Fibroblast of pulmonary artery (primary cell): ENCODE measurements at regions not wholly inside any gene's neighbourhood (a gene's known extent, or its start where the extent isn't known, plus 50 kb on each side); places are given as distances from the start of the nearest gene placed in this dataset.
"Not testable (repeated sequence)": the region's sequence is repeated elsewhere in the genome, so short reads cannot be mapped to it uniquely, and the experiment has no call there.

ENCODE experiments used
- DNase-seq: peaks from one replicate; pipeline ENCODE4 v3.0.0-alpha.2; 2010; ENCODE audit warnings: low read depth
- H3K4me3 ChIP-seq: replicated peaks from 2 replicates; pipeline ENCODE4 v1.5.1; 2011; ENCODE audit warnings: low read depth, mild to moderate bottlenecking, control low read depth, low read length, moderate library complexity
- TF ChIP-seq, protein P1 (sequence below): IDR thresholded peaks from 2 replicates; pipeline ENCODE4 v1.5.1; 2011; ENCODE audit warnings: mild to moderate bottlenecking, control low read depth, low read length, inconsistent platforms; ENCODE audit errors: missing control alignments

DNA sequence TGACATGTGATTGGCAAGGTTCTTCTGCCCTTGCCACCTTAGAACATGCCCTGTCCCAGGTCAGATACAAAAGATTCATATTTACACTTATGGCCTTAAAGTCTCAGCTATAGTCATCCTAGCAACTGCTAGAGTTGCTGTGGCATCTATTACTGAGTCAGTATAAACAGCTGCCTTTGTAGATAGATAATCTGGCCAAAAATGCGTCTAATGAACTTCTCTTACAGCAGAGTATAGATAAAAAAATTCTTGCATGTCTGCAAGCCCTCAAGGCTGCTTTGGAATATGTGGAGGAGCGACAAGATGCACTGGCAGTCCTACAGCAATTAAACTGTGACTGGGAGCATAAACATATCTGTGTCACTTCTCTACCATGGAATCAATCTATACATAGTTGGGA lies 1209.7 kb upstream of the PABPC4L start:
- TF ChIP-seq, protein P1, sequence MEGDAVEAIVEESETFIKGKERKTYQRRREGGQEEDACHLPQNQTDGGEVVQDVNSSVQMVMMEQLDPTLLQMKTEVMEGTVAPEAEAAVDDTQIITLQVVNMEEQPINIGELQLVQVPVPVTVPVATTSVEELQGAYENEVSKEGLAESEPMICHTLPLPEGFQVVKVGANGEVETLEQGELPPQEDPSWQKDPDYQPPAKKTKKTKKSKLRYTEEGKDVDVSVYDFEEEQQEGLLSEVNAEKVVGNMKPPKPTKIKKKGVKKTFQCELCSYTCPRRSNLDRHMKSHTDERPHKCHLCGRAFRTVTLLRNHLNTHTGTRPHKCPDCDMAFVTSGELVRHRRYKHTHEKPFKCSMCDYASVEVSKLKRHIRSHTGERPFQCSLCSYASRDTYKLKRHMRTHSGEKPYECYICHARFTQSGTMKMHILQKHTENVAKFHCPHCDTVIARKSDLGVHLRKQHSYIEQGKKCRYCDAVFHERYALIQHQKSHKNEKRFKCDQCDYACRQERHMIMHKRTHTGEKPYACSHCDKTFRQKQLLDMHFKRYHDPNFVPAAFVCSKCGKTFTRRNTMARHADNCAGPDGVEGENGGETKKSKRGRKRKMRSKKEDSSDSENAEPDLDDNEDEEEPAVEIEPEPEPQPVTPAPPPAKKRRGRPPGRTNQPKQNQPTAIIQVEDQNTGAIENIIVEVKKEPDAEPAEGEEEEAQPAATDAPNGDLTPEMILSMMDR, result no peak
- H3K4me3 ChIP-seq, result no peak overlapping the region
- DNase-seq, result no peak

DNA sequence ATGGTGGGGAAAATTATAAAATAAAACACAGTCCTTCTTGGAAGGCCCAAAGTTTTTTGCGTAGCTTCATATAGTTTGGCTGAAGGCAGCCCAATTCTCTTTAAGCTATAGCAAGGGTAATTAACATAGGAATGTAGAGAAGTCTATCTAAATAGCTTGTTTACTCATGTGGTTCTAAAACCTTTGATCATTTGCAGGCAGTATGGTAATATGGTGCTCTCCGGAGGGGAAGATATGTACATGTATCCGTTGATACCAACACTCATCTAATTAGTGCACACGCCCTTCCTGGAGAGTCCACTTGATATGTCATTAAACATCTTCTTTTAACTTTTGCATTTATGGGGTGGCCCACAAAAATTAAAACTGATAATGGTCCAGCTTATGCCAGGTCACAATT lies 1207.7 kb upstream of the PABPC4L start:
- not testable (repeated sequence) for H3K4me3 ChIP-seq, DNase-seq

DNA sequence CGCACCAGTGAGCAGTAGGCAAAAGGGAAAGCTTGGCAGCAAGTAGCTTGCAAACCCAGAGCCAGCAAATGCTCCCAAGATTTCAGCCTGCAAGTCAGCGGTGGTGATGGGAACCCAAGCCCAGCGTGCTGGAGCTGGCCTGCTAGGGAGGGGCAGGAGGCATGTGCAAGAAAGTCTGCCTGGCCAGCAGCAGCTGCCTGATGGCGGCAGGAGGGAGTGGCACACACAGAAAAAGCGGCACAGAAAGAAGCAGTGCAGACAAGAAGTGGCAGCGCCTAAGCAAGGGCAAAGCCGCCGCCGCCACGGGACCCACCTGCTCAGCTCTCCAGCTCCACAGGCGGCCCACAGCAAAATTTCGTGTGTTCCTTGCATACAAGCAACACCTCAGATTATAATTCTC lies 1206.5 kb upstream of the PABPC4L start:
- TF ChIP-seq, protein P1, result no peak
- no peak overlapping the region for H3K4me3 ChIP-seq
- no peak for DNase-seq

DNA sequence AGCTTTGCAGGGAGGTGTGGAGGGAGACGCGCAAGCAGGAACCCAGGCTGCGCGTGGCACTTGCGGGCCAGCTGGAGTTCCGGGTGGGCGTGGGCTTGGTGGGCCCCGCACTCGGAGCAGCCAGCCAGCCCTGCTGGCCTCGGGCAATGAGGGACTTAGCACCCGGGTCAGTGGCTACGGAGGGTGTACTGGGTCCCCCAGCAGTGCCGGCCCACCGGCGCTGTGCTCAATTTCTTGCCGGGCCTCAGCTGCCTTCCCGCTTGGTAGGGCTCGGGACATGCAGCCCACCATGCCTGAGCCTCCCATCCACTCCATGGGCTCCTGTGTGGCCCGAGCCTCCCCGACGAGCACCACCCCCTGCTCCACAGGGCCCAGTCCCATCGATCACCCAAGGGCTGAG lies 1205.0 kb upstream of the PABPC4L start:
- H3K4me3 ChIP-seq, DNase-seq: not testable (repeated sequence)

DNA sequence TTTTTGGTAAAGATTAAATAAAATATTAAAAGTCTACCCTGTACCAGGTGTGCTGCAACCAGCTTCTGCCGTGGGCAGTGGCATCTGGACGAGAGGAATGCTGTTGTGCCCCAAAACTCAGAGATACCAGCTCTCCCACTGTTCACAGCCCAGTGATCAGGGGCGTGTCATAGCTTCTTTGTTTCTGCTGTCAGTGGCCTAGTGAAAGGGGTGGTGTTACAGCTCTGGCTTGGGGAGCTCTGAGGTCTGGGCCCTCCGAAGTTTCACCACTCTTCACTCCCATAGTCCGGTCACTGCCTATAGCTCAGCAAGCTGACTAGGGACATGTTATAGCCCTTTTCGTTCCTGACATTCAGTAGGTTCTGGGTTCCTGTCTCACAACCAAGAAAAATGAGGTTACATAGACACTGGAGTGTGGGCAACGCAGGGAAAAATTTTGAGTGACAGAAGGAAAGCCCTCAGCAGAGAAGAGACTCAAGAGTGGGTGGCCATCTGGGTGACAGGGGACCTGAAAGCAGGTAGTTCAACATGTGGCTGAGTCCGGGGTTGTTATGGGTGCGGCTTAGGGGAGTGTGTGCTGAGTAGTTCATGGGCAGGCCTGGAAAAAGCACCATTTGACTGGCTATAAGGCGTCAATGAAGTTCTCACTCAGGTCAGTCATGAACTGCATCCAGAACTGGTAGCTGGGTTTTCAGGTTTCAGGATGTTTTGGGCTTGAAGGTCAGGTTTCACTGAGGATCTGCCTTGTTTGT lies 1184.4 kb upstream of the PABPC4L start:
- no peak overlapping the region for H3K4me3 ChIP-seq
- DNase-seq, result no peak
- TF ChIP-seq, protein P1, result no peak

DNA sequence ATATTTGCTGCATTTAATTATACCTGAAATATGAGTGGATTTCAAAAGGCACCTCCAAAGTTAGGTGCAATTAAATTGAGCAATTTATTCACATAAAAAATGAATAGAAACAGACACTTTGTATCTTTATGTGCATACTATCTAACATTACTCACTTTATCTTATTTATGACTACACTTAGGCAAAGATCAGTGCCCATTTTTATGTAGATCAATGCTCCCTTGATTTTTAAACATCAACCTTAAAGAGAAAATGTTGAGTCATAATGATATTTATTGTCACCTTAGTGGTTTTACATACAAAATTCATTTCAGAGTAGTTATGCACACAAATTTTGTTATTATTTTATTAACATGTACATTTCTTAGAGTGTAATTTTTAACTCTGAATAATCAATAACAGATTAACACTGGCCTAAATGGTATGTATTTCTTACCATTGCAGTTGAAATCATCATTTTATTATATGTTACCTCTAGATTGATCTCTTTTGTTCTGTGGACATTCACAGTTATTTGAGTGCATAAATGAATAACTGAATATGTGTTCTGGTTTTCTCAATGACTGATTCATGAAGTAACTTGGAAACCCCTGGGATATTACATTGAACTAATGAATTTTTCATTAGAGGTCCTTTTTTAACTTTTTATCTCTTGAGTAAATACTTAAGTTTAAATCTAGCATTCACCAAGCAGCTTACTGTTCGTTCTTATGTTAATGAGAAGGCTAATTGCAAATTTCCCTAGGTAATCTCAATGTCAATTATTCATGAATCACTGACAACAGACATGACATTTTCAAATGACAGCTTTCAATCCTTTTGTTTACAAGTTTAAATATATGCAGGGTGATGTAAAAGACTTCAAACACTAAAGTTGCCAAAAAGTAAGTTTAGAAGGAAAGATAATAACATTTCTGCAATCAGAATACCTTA lies 1182.0 kb upstream of the PABPC4L start:
- TF ChIP-seq, protein P1, result no peak
- H3K4me3 ChIP-seq, result no peak overlapping the region
- no peak for DNase-seq

DNA sequence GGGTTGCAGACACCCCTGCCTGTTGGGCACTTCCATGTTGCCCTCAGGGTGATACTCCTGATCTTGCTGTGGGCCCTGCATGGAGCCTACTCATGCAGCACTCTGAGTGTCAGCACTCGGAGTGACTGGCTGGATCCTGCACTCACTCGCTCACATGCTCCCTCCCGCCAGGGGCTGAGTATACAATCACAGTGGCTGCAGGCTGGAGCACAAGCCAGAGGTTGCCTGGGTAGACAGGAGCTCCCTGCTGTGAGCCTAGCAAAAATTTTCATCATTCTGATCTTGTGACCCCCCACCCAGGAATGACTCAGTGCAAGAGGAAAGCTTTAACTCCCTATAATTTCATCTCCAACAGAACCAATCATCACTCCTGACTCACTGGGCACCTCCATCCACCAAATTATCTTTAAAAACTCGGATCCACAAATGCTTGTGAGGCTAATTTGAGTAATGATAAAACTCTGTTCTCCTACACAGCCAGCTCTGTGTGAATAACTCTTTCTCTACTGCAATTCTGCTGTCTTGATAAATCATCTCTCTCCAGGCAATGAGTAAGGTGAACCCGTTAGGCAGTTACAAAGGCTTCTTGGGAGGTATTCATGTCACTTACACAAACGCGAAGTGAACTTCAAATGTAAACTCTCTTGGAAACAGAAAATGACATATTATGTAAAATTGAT lies 1180.8 kb upstream of the PABPC4L start:
- DNase-seq, result no peak
- TF ChIP-seq, protein P1, result no peak
- no peak overlapping the region for H3K4me3 ChIP-seq
